Astrocyte (in vitro differentiated cells and primary cell): ENCODE measurements at regions not wholly inside any gene's neighbourhood (a gene's known extent, or its start where the extent isn't known, plus 50 kb on each side); places are given as distances from the start of the nearest gene placed in this dataset.

Source experiments
- CTCF ChIP-seq: IDR thresholded peaks from 2 replicates; pipeline ENCODE4 v1.5.1; 2011; ENCODE audit warnings: low read depth, mild to moderate bottlenecking, inconsistent platforms, low read length, moderate library complexity; ENCODE audit not compliant: insufficient read depth
- EZH2 ChIP-seq: IDR thresholded peaks from 2 replicates; pipeline ENCODE4 v1.6.1; 2012; ENCODE audit warnings: mild to moderate bottlenecking, low read length, inconsistent platforms; ENCODE audit not compliant: insufficient read depth

- TF ChIP-seq EZH2, result no peak
- no peak for TF ChIP-seq CTCF
Measured at GRCh38 chr18:51789871-51790270, 550.1 kb upstream of the DCC start.
